K562 (cell line): ENCODE measurements at regions not wholly inside any gene's neighbourhood (a gene's known extent, or its start where the extent isn't known, plus 50 kb on each side); places are given as distances from the start of the nearest gene placed in this dataset.

Source experiments
- CTCF ChIP-seq, 3 experiments: IDR thresholded peaks in 2 of 3; conservative IDR thresholded peaks in 1 of 3; 2 replicates each; pipeline ENCODE4 v1.5.1; 2011 to 2012; ENCODE audit warnings: low read length in 3 of 3, mild to moderate bottlenecking in 3 of 3, control low read depth in 2 of 3, improper control_type of control experiment in 1 of 3, inconsistent platforms in 1 of 3, low read depth in 1 of 3, mixed read lengths in 1 of 3, moderate library complexity in 1 of 3; ENCODE audit not compliant: insufficient read depth in 2 of 3
- TARDBP ChIP-seq: fragments of 450-650 bp; IDR thresholded peaks from 2 replicates; pipeline ENCODE4 v1.6.1; 2016
- ZNF277 ChIP-seq: fragments of 250-450 bp; sonication (Bioruptor Pico); IDR thresholded peaks from 2 replicates; pipeline ENCODE4 v1.8.0; 2022; ENCODE audit warnings: inconsistent platforms, mild to moderate bottlenecking, moderate library complexity, borderline replicate concordance

GRCh38 chr9:89798547-89799120, 193.8 kb downstream of the GADD45G start:
- TF ChIP-seq CTCF (IDR thresholded peaks at IDR 0.05 in 2 of 3, conservative IDR thresholded peaks at IDR 0.05 in 1 of 3; ENCODE audit: insufficient read depth in 2 of 3, low read depth in 1 of 3, low read length in 3 of 3): no peak
- no peak for TF ChIP-seq TARDBP
- no peak for TF ChIP-seq ZNF277 (CRISPR knock-in tag)
